ENCODE measurements at regions not wholly inside any gene's neighbourhood (a gene's known extent, or its start where the extent isn't known, plus 50 kb on each side); places are given as distances from the start of the nearest gene placed in this dataset.

- Histone ChIP-seq H3K9ac (ENCODE audit: low read depth, low read length) (no peak overlapping the region), H3K4me1 (ENCODE audit: control insufficient read depth, insufficient read depth, low read length) (no peaks in the 10 kb centered on the region), H3K4me3 (ENCODE audit: low read depth, low read length) (no peak overlapping the region), H3K27ac (ENCODE audit: low read depth, low read length) (no peak overlapping the region), H3K36me3 (ENCODE audit: control insufficient read depth, insufficient read depth, low read length) (no peaks in the 10 kb centered on the region), H3K27me3 (ENCODE audit: control insufficient read depth, insufficient read depth, low read length) (no peaks in the 10 kb centered on the region), H3K9me3 (ENCODE audit: control insufficient read depth, insufficient read depth, low read length) (no peaks in the 10 kb centered on the region)
These were observed 216.4 kb downstream of the MN1 start for GRCh38 chr22:27585141-27585540.

DNA sequence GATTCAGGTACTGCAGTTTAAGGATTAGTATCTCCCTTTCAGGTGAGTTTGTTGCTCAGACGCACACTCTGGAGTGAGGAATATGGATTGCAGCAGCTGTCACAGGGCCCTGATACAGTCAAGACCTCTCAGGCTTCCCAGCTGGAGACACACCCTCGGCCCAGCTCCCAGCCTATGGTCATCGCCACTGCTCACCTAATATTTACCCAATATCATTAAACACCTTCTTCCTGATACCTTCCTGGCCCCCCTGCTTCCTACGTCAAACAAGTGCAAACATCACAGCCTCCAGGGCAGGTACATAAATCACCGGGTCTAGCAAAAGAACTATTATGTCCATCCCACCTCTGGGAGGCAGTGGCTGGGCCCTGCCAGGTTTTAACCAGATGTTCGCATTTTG, 213.3 kb downstream of the MN1 start:
- H3K9me3 ChIP-seq (ENCODE audit: control insufficient read depth, insufficient read depth, low read length) = no peaks in the 10 kb centered on the region
- H3K27me3 ChIP-seq (ENCODE audit: control insufficient read depth, insufficient read depth, low read length) = no peaks in the 10 kb centered on the region
- H3K27ac ChIP-seq (ENCODE audit: low read depth, low read length) = no peak overlapping the region
- no peaks in the 10 kb centered on the region for H3K4me1 ChIP-seq (ENCODE audit: control insufficient read depth, insufficient read depth, low read length)
- H3K36me3 ChIP-seq (ENCODE audit: control insufficient read depth, insufficient read depth, low read length) = no peaks in the 10 kb centered on the region
- no peak overlapping the region for H3K4me3 ChIP-seq (ENCODE audit: low read depth, low read length)
- no peak overlapping the region for H3K9ac ChIP-seq (ENCODE audit: low read depth, low read length)

DNA sequence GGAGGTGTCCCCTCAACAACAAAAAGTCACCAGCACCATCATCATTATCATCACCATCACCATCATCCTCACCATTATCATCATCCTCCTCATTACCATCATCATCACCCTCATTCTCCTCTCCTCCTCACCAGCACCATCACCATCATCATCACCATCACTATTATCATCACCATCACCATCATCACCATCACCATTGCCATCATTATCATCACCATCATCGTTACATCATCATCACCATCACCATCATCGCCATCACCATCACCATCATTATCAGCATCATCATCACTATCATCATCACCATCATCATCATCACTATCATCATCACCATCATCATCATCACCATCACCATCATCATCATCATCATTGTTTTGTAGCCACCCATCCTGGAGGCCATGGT, 212.6 kb downstream of the MN1 start:
- Histone ChIP-seq H3K4me1 (ENCODE audit: control insufficient read depth, insufficient read depth, low read length) (no peaks in the 10 kb centered on the region), H3K4me3 (ENCODE audit: low read depth, low read length) (no peak overlapping the region), H3K27me3 (ENCODE audit: control insufficient read depth, insufficient read depth, low read length) (no peaks in the 10 kb centered on the region), H3K27ac (ENCODE audit: low read depth, low read length) (no peak overlapping the region), H3K9me3 (ENCODE audit: control insufficient read depth, insufficient read depth, low read length) (no peaks in the 10 kb centered on the region), H3K9ac (ENCODE audit: low read depth, low read length) (no peak overlapping the region), H3K36me3 (ENCODE audit: control insufficient read depth, insufficient read depth, low read length) (no peaks in the 10 kb centered on the region)

GRCh38 chr22:27591060-27591459, 210.5 kb downstream of the MN1 start:
- Histone ChIP-seq H3K9ac (ENCODE audit: low read depth, low read length) (no peak overlapping the region), H3K27ac (ENCODE audit: low read depth, low read length) (no peak overlapping the region), H3K4me3 (ENCODE audit: low read depth, low read length) (no peak overlapping the region), H3K4me1 (ENCODE audit: control insufficient read depth, insufficient read depth, low read length) (no peaks in the 10 kb centered on the region), H3K27me3 (ENCODE audit: control insufficient read depth, insufficient read depth, low read length) (no peaks in the 10 kb centered on the region), H3K9me3 (ENCODE audit: control insufficient read depth, insufficient read depth, low read length) (no peaks in the 10 kb centered on the region), H3K36me3 (ENCODE audit: control insufficient read depth, insufficient read depth, low read length) (no peaks in the 10 kb centered on the region)

DNA sequence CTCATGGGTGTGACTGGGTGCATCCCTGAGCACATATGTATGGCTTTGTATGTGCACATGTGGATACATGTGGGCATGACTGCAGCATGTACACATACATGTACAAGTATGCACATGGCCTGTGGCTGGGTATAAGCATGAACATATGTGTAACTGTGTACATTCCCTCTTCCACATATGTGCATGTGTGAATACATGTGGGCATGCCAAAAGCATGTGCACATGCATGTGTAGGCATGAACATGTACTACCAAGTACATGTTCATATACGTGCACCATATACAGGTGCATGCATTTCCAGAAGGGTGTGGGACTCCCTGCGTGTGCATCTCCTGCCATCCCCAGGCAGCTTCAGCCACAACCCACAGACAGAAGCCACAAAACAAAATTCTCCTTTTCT, 208.2 kb downstream of the MN1 start:
- no peaks in the 10 kb centered on the region for H3K9me3 ChIP-seq (ENCODE audit: control insufficient read depth, insufficient read depth, low read length)
- no peak overlapping the region for H3K27ac ChIP-seq (ENCODE audit: low read depth, low read length)
- no peaks in the 10 kb centered on the region for H3K27me3 ChIP-seq (ENCODE audit: control insufficient read depth, insufficient read depth, low read length)
- no peaks in the 10 kb centered on the region for H3K36me3 ChIP-seq (ENCODE audit: control insufficient read depth, insufficient read depth, low read length)
- no peaks in the 10 kb centered on the region for H3K4me1 ChIP-seq (ENCODE audit: control insufficient read depth, insufficient read depth, low read length)
- no peak overlapping the region for H3K4me3 ChIP-seq (ENCODE audit: low read depth, low read length)
- H3K9ac ChIP-seq (ENCODE audit: low read depth, low read length) = no peak overlapping the region

GRCh38 chr22:27594020-27594419, 207.5 kb downstream of the MN1 start:
- Histone ChIP-seq H3K4me1 (ENCODE audit: control insufficient read depth, insufficient read depth, low read length) (no peaks in the 10 kb centered on the region), H3K9ac (ENCODE audit: low read depth, low read length) (no peak overlapping the region), H3K4me3 (ENCODE audit: low read depth, low read length) (no peak overlapping the region), H3K36me3 (ENCODE audit: control insufficient read depth, insufficient read depth, low read length) (no peaks in the 10 kb centered on the region), H3K9me3 (ENCODE audit: control insufficient read depth, insufficient read depth, low read length) (no peaks in the 10 kb centered on the region), H3K27me3 (ENCODE audit: control insufficient read depth, insufficient read depth, low read length) (no peaks in the 10 kb centered on the region), H3K27ac (ENCODE audit: low read depth, low read length) (no peak overlapping the region)

DNA sequence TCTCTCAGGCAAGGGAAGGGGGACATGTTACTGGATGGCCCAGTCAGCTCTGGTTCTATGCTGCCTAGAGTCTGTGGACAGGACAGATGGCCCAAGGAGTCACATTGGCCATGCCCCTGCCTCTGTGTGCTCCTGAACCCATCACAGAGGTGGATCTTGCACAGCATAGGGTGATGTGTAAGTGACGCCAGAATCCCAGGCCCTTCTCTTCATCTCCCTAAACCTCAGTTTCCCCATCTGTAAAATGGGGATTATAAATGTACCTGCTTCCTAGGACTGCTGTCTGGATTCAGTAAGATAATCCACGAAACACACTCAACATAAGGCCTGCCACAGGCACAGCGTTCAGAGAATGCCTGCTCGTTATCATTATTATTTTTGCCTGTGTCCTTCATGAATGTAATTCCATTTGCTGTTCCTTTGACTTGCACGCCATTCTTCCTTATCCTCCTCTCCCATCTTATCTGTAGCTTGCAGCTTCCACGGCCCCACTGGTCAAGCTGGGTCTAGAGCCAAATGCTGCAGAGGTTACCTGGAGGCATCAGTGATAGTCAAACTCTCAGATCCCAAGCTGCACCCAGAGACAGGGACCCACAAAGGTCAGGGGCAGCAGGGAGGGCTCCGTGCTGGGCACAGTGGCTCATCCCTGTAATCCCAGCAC, 207.0 kb downstream of the MN1 start:
- H3K4me3 ChIP-seq (ENCODE audit: low read depth, low read length) = no peak overlapping the region
- no peak overlapping the region for H3K9ac ChIP-seq (ENCODE audit: low read depth, low read length)
- no peaks in the 10 kb centered on the region for H3K36me3 ChIP-seq (ENCODE audit: control insufficient read depth, insufficient read depth, low read length)
- H3K9me3 ChIP-seq (ENCODE audit: control insufficient read depth, insufficient read depth, low read length) = no peaks in the 10 kb centered on the region
- H3K4me1 ChIP-seq (ENCODE audit: control insufficient read depth, insufficient read depth, low read length) = no peaks in the 10 kb centered on the region
- no peak overlapping the region for H3K27ac ChIP-seq (ENCODE audit: low read depth, low read length)
- no peaks in the 10 kb centered on the region for H3K27me3 ChIP-seq (ENCODE audit: control insufficient read depth, insufficient read depth, low read length)

- no peaks in the 10 kb centered on the region for H3K9me3 ChIP-seq (ENCODE audit: control insufficient read depth, insufficient read depth, low read length)
- no peak overlapping the region for H3K9ac ChIP-seq (ENCODE audit: low read depth, low read length)
- H3K4me3 ChIP-seq (ENCODE audit: low read depth, low read length) = no peak overlapping the region
- no peaks in the 10 kb centered on the region for H3K4me1 ChIP-seq (ENCODE audit: control insufficient read depth, insufficient read depth, low read length)
- H3K36me3 ChIP-seq (ENCODE audit: control insufficient read depth, insufficient read depth, low read length) = no peaks in the 10 kb centered on the region
- no peaks in the 10 kb centered on the region for H3K27me3 ChIP-seq (ENCODE audit: control insufficient read depth, insufficient read depth, low read length)
- H3K27ac ChIP-seq (ENCODE audit: low read depth, low read length) = no peak overlapping the region
These were observed 205.3 kb downstream of the MN1 start for GRCh38 chr22:27596133-27596870.

DNA sequence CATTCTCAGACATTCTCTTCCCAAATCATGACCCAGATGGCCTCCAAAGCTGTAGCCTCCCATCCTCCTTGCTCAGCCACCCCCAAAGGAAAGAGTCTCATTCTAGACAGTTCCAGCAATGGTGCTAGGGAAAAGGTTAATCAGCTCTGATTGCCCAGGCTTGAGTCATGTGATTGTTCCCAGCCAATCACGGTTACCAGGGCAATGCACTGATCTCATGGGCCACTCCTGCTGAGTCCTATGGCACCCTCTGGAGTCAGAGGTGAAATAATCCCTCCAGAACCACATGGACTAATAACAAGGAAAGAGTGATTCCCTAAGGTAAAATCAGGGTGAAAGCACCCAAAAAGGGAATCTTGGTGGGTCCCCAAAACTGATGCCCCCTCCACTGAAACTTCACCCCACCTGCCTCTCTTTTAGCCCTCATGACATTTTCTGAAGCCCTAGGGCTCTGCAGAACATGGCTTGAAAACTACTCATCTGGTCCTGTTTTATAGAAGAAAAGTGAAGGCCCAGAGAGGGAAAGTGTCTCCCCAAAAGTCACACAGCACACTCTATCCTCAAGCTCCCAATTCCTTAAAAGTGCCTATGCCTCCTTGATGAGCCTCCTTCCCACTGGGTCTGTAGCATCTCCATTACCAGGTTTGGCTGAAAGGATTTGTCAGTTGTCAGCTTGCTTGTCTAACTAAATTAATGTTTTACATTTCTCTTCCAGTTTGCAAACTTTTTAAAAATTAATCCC, 203.7 kb downstream of the MN1 start:
- no peaks in the 10 kb centered on the region for H3K9me3 ChIP-seq (ENCODE audit: control insufficient read depth, insufficient read depth, low read length)
- H3K27ac ChIP-seq (ENCODE audit: low read depth, low read length) = no peak overlapping the region
- no peaks in the 10 kb centered on the region for H3K36me3 ChIP-seq (ENCODE audit: control insufficient read depth, insufficient read depth, low read length)
- no peaks in the 10 kb centered on the region for H3K4me1 ChIP-seq (ENCODE audit: control insufficient read depth, insufficient read depth, low read length)
- H3K9ac ChIP-seq (ENCODE audit: low read depth, low read length) = no peak overlapping the region
- H3K4me3 ChIP-seq (ENCODE audit: low read depth, low read length) = no peak overlapping the region
- H3K27me3 ChIP-seq (ENCODE audit: control insufficient read depth, insufficient read depth, low read length) = no peaks in the 10 kb centered on the region

DNA sequence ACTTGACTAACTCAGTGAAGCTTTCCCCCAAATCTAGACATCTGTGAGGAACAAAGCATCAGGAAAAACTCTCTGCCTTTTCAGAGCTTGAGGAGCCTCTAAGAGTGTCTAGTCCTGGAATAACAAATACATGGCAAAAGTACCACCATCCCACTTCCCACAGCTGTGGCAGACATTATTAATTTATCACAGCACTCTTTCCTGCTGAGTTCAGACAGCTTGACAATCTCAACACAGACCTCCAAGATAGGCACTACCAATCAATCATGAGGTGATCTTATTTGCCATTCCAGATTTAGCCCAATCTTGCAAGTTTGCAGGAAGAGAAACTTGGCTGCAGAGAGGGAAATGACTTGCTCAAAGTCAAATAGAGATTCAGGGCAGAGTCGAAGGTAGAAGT, 202.8 kb downstream of the MN1 start:
- Histone ChIP-seq H3K4me1 (ENCODE audit: control insufficient read depth, insufficient read depth, low read length) (no peaks in the 10 kb centered on the region), H3K4me3 (ENCODE audit: low read depth, low read length) (no peak overlapping the region), H3K27ac (ENCODE audit: low read depth, low read length) (no peak overlapping the region), H3K27me3 (ENCODE audit: control insufficient read depth, insufficient read depth, low read length) (no peaks in the 10 kb centered on the region), H3K36me3 (ENCODE audit: control insufficient read depth, insufficient read depth, low read length) (no peaks in the 10 kb centered on the region), H3K9me3 (ENCODE audit: control insufficient read depth, insufficient read depth, low read length) (no peaks in the 10 kb centered on the region), H3K9ac (ENCODE audit: low read depth, low read length) (no peak overlapping the region)

DNA sequence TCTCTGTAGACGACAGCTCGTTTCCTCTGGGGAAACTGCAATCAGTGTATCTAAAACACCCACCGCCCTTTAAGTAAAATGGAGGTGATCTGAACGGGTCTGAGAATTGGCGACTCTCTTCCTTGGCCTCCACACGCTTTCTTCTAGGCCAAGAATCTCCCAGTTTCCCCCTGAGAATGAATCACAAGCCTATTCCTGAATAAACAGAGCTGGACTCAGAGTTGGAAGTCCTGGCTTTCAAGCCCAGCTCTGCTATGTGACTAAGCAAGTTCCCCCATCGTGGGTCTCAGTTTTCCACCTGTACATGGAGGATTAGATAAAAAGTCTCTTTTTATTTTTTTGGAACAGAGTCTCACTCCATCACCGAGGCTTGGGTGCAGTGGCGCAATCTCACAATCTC, 200.4 kb downstream of the MN1 start:
- no peaks in the 10 kb centered on the region for H3K27me3 ChIP-seq (ENCODE audit: control insufficient read depth, insufficient read depth, low read length)
- H3K36me3 ChIP-seq (ENCODE audit: control insufficient read depth, insufficient read depth, low read length) = no peaks in the 10 kb centered on the region
- H3K4me3 ChIP-seq (ENCODE audit: low read depth, low read length) = no peak overlapping the region
- H3K9me3 ChIP-seq (ENCODE audit: control insufficient read depth, insufficient read depth, low read length) = no peaks in the 10 kb centered on the region
- H3K4me1 ChIP-seq (ENCODE audit: control insufficient read depth, insufficient read depth, low read length) = no peaks in the 10 kb centered on the region
- no peak overlapping the region for H3K9ac ChIP-seq (ENCODE audit: low read depth, low read length)
- no peak overlapping the region for H3K27ac ChIP-seq (ENCODE audit: low read depth, low read length)

Measured in HUES48 (cell line).